Brain microvascular endothelial cell (primary cell): ENCODE measurements at regions not wholly inside any gene's neighbourhood (a gene's known extent, or its start where the extent isn't known, plus 50 kb on each side); places are given as distances from the start of the nearest gene placed in this dataset.
"Not testable (repeated sequence)": the region's sequence is repeated elsewhere in the genome, so short reads cannot be mapped to it uniquely, and the experiment has no call there.

ENCODE experiments used
- DNase-seq: peaks from one replicate; pipeline ENCODE4 v3.0.0-alpha.2; 2020
- H3K27ac ChIP-seq: fragments of 250-450 bp; sonication (Bioruptor Pico); 2 replicates; pipeline ENCODE4 v1.5.1; 2020; ENCODE audit warnings: mild to moderate bottlenecking, moderate library complexity
- H3K27me3 ChIP-seq: fragments of 250-450 bp; sonication (Bioruptor Pico); replicated peaks from 2 replicates; pipeline ENCODE4 v1.5.1; 2020; ENCODE audit warnings: mild to moderate bottlenecking
- H3K36me3 ChIP-seq: fragments of 250-450 bp; sonication (Bioruptor Pico); replicated peaks from 2 replicates; pipeline ENCODE4 v1.5.1; 2020; ENCODE audit warnings: mild to moderate bottlenecking
- H3K4me3 ChIP-seq: 2 replicates; pipeline ENCODE4 v1.5.1; 2011; ENCODE audit warnings: low read depth, mild to moderate bottlenecking, control low read depth, low read length, moderate library complexity
- in situ Hi-C: cut with HindIII; loops from 2 replicates; pipeline ENCODE4 v1.10.0; 2017; ENCODE audit warnings: low sequenced_read_pairs, low pct_ligation_motif_present
- TF ChIP-seq, protein P1 (sequence below): IDR thresholded peaks from 2 replicates; pipeline ENCODE4 v1.5.1; 2011; ENCODE audit warnings: low read depth, mild to moderate bottlenecking, moderate library complexity, low read length, control low read depth, inconsistent platforms; ENCODE audit errors: missing control alignments

DNA sequence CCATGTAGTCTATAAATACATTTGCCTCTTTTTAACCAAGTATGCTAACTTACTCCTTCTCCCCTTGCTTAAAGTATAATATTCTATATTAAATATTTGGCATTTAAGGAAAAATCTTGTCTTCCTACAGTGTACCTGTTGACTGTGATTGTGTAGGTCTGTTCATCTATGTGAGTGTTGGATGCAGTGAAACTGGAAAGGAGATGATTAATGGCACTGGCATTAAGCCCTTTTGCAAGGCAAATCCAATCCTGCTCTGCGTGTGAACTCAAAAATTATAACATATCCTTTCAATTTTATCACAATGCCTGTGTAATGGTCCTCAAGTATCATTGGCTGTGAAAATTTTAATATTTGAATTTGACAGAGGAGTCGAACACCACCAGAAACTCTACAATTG lies 565.0 kb downstream of the KCNT2 start:
- TF ChIP-seq, protein P1, sequence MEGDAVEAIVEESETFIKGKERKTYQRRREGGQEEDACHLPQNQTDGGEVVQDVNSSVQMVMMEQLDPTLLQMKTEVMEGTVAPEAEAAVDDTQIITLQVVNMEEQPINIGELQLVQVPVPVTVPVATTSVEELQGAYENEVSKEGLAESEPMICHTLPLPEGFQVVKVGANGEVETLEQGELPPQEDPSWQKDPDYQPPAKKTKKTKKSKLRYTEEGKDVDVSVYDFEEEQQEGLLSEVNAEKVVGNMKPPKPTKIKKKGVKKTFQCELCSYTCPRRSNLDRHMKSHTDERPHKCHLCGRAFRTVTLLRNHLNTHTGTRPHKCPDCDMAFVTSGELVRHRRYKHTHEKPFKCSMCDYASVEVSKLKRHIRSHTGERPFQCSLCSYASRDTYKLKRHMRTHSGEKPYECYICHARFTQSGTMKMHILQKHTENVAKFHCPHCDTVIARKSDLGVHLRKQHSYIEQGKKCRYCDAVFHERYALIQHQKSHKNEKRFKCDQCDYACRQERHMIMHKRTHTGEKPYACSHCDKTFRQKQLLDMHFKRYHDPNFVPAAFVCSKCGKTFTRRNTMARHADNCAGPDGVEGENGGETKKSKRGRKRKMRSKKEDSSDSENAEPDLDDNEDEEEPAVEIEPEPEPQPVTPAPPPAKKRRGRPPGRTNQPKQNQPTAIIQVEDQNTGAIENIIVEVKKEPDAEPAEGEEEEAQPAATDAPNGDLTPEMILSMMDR: no peak
- no peak for DNase-seq
- Histone ChIP-seq H3K27ac (no peak overlapping the region), H3K27me3 (no peaks in the 10 kb centered on the region), H3K36me3 (no peaks in the 10 kb centered on the region), H3K4me3 (no peak overlapping the region)
- in situ Hi-C loops: no loop called here

DNA sequence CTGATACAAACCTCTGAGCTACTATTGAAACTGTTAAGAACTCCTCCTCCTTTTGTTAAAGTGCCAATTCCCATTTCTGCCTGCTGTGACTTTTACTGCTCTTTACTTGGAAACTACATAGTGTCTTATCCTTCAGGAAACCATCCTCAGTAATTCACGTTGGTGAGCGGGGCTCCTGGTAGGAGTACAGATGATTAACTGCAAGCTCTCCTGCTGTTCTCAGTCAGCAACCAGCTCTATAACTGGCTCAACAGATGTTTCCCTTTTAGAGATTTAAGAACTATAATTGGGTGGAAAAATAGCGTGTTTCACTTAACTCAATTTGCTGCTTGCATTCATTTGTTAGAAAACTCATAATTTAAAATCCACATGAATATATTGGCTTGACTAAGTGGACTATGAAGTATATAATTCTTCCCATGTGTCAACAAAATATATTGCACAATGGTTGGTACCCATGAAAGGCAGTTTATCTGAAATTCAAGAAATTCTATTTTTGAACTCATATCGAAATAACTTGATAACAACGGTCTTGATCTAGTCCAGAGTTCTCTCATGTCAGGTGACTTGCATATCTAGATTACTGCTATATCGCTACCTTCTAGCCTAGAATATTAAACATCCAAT lies 574.0 kb downstream of the KCNT2 start:
- no peak overlapping the region for H3K4me3 ChIP-seq
- no peak overlapping the region for H3K27ac ChIP-seq
- in situ Hi-C loops: no loop called here
- TF ChIP-seq, protein P1: no peak
- no peak for DNase-seq
- no peaks in the 10 kb centered on the region for H3K36me3 ChIP-seq
- no peaks in the 10 kb centered on the region for H3K27me3 ChIP-seq

DNA sequence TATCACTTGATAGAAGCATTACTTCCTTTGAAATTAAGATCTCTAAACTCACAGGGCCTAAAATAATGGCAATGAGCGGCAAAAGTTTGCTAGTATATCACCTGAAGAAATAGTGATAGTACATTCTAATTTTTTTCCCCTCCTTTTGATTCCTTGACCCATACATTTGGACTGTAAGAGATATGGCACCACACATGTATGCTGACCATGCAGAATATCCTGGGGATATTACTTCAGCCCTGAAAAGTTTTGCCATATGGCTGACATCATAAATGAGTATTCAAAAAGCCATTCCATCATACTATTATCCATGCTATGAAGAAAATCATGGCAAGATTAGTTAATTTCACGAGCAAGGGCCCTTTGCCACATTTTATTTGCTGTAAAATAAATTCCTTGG lies 576.9 kb downstream of the KCNT2 start:
- in situ Hi-C loops, H3K4me3 ChIP-seq, H3K36me3 ChIP-seq, H3K27ac ChIP-seq, DNase-seq, H3K27me3 ChIP-seq: not testable (repeated sequence)

DNA sequence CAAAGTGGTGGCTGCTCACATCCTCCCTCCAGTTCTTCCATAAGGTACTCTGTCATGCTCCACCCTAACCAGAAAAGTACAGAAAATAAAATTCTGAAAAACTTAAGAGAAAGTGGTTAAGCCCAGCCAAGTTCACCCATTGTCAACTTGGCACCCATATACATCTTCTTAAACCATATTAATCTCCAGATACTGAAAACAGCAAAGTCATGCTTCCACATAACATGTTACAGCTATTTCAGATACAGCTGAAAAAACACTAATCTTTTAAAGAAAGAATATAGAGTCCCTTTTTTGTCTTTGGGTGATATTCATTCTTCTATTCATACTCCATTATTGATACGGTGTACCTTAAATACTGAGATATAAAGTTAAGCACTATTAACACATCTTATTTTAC lies 577.8 kb downstream of the KCNT2 start:
- Histone ChIP-seq H3K27me3 (no peaks in the 10 kb centered on the region), H3K27ac (no peak overlapping the region), H3K36me3 (no peaks in the 10 kb centered on the region), H3K4me3 (no peak overlapping the region)
- TF ChIP-seq, protein P1: no peak
- no peak for DNase-seq
- in situ Hi-C loops: no loop called here

DNA sequence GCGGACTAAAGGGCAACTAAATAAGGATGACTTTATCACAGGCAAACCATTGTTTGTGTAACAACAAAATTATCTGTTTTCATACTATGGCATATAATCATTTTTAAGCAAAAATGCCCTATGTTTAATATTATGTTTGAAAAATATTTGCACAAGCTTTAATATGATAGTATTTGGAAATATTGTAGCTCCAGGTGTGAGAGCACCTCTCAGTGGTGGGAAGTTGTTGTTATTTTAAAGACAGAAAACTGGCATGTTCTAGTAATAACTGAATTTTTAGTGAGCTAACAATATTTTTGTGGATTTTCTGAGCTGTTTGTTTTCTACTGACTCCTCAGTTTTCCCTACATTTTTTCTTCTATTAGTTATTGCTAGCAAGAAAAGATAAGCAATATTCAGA lies 578.8 kb downstream of the KCNT2 start:
- no peak overlapping the region for H3K27ac ChIP-seq
- in situ Hi-C loops: no loop called here
- no peak overlapping the region for H3K4me3 ChIP-seq
- TF ChIP-seq, protein P1: no peak
- no peaks in the 10 kb centered on the region for H3K27me3 ChIP-seq
- DNase-seq: no peak
- no peaks in the 10 kb centered on the region for H3K36me3 ChIP-seq

DNA sequence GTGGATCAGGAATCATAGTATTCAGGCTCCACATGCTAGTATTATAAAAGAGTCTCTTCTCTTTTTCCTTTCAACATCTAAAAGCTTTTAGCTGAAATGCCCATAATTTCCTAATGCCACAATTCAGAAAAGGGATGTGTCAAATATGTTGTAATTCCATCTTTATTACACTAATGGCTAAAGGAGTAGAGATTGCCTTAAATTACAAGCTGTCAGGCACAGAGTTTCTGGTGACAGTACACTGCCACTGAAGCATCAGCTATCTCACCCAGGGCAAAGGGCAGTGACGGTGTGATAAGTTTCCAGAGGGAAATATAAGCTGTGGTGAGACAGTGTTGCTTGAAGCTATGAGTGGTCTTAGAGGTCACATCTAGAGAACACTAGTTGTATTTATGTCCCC lies 581.1 kb downstream of the KCNT2 start:
- Histone ChIP-seq H3K27me3 (no peaks in the 10 kb centered on the region), H3K4me3 (no peak overlapping the region), H3K27ac (no peak overlapping the region), H3K36me3 (no peaks in the 10 kb centered on the region)
- in situ Hi-C loops: no loop called here
- TF ChIP-seq, protein P1: no peak
- DNase-seq: no peak

DNA sequence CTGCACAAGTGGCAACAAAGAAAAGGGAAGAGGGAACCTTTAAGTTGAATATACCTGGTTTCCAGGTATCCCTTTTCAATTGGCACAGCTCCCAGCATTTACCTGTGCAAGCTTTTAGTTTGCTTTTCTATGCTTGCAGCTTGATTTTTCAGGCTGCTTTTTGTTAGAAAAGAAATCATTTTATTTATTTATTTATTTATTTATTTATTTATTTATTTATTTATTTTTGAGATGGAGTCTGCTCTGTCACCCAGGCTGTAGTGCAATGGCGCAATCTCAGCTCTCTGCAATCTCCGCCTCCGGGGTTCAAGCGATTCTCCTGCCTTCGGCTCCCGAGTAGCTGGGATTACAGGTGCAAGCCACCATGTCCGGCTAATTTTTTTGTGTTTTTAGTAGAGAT lies 587.1 kb downstream of the KCNT2 start:
- in situ Hi-C loops, DNase-seq, H3K27ac ChIP-seq, H3K4me3 ChIP-seq, H3K36me3 ChIP-seq, H3K27me3 ChIP-seq: not testable (repeated sequence)
